HEK293T (cell line): ENCODE measurements at regions not wholly inside any gene's neighbourhood (a gene's known extent, or its start where the extent isn't known, plus 50 kb on each side); places are given as distances from the start of the nearest gene placed in this dataset.

Experiments used
- BHLHE40 ChIP-seq: fragments of 450-650 bp; IDR thresholded peaks from 2 replicates; pipeline ENCODE4 v1.6.1; 2016; ENCODE audit warnings: mild to moderate bottlenecking, moderate library complexity, borderline replicate concordance
- ELF4 ChIP-seq: fragments of 450-650 bp; IDR thresholded peaks from 2 replicates; pipeline ENCODE4 v1.6.1; 2017; ENCODE audit warnings: antibody characterized with exemption
- FOXA1 ChIP-seq: fragments of 450-650 bp; IDR thresholded peaks from 2 replicates; pipeline ENCODE4 v1.6.1; 2016; ENCODE audit warnings: mild to moderate bottlenecking
- FOXK2 ChIP-seq: fragments of 450-650 bp; IDR thresholded peaks from 2 replicates; pipeline ENCODE4 v1.6.1; 2016; ENCODE audit warnings: mild to moderate bottlenecking
- HDGF ChIP-seq: fragments of 450-650 bp; IDR thresholded peaks from 2 replicates; pipeline ENCODE4 v1.6.1; 2017; ENCODE audit warnings: antibody characterized with exemption, borderline replicate concordance
- NFRKB ChIP-seq: fragments of 450-650 bp; IDR thresholded peaks from 2 replicates; pipeline ENCODE4 v1.6.1; 2016; ENCODE audit warnings: mild to moderate bottlenecking, moderate library complexity
- SP1 ChIP-seq: fragments of 450-650 bp; IDR thresholded peaks from 2 replicates; pipeline ENCODE4 v1.6.1; 2017
- SUZ12 ChIP-seq: fragments of 450-650 bp; IDR thresholded peaks from 2 replicates; pipeline ENCODE4 v1.6.1; 2016; ENCODE audit warnings: mild to moderate bottlenecking
- TARDBP ChIP-seq: fragments of 450-650 bp; IDR thresholded peaks from 2 replicates; pipeline ENCODE4 v1.6.1; 2016
- TF ChIP-seq, protein P1 (sequence below): fragments of 450-650 bp; IDR thresholded peaks from 2 replicates; pipeline ENCODE4 v1.6.1; 2016

- TF ChIP-seq BHLHE40 = no peak
- no peak for TF ChIP-seq SP1
- TF ChIP-seq SUZ12 = no peak
- no peak for TF ChIP-seq TARDBP
- TF ChIP-seq ELF4 = no peak
- TF ChIP-seq FOXK2 = no peak
- TF ChIP-seq NFRKB = no peak
- no peak for TF ChIP-seq FOXA1
- no peak for TF ChIP-seq HDGF
- TF ChIP-seq, protein P1, sequence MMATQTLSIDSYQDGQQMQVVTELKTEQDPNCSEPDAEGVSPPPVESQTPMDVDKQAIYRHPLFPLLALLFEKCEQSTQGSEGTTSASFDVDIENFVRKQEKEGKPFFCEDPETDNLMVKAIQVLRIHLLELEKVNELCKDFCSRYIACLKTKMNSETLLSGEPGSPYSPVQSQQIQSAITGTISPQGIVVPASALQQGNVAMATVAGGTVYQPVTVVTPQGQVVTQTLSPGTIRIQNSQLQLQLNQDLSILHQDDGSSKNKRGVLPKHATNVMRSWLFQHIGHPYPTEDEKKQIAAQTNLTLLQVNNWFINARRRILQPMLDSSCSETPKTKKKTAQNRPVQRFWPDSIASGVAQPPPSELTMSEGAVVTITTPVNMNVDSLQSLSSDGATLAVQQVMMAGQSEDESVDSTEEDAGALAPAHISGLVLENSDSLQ = no peak
These were observed 81.1 kb downstream of the SEC61B start for GRCh38 chr9:99303177-99303576.
